Chondrocyte (in vitro differentiated cells): ENCODE measurements at regions not wholly inside any gene's neighbourhood (a gene's known extent, or its start where the extent isn't known, plus 50 kb on each side); places are given as distances from the start of the nearest gene placed in this dataset.

Source experiments
- DNase-seq: peaks from one replicate; pipeline ENCODE4 v3.0.0; 2021; ENCODE audit warnings: mixed read lengths, low spot score
- H3K27ac Mint-ChIP-seq: one replicate; pipeline ENCODE4 v1.8.0; 2021; ENCODE audit warnings: mild to moderate bottlenecking, moderate library complexity, mixed read lengths; ENCODE audit not compliant: unreplicated experiment
- H3K27me3 Mint-ChIP-seq: 2 replicates; pipeline ENCODE4 v1.8.0; 2021; ENCODE audit warnings: low read depth, mixed read lengths
- H3K36me3 Mint-ChIP-seq: 2 replicates; pipeline ENCODE4 v1.8.0; 2021; ENCODE audit warnings: low read depth, mixed read lengths
- H3K4me1 Mint-ChIP-seq: 2 replicates; pipeline ENCODE4 v1.8.0; 2021; ENCODE audit warnings: low read depth, mild to moderate bottlenecking, mixed read lengths
- H3K4me3 Mint-ChIP-seq: one replicate; pipeline ENCODE4 v1.8.0; 2021; ENCODE audit warnings: mild to moderate bottlenecking, moderate library complexity, mixed read lengths; ENCODE audit not compliant: unreplicated experiment
- H3K9me3 Mint-ChIP-seq: 2 replicates; pipeline ENCODE4 v1.8.0; 2021; ENCODE audit warnings: low read depth, mixed read lengths
- CTCF ChIP-seq: fragments of 200-600 bp; sonication (generic); IDR thresholded peaks from 2 replicates; pipeline ENCODE4 v1.5.0; 2021; ENCODE audit warnings: antibody characterized with exemption, mild to moderate bottlenecking, moderate library complexity

DNA sequence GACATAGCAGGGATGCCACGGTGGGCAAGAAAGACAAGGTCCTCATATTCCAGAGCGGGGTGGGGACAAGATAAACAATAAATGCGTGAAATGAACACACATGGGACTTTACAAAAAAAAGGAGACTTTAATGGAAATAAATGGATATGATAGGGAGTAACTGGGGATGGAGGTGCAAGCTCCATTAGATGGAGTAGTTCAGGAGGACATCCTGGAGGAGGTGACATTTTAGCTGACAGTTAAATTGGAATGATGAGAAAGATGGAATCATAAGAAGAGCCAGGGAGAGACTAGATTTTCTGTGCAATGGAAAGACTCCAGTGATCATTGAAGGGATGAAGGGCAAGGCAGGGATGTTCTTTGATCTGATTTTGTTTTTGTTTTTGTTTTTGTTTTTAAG is 83.6 kb upstream of the MYL10 start:
- Mint-ChIP-seq H3K4me3 (no peak overlapping the region), H3K27me3 (peaks cover 7% of the 10 kb centered on the region), H3K4me1 (no peaks in the 10 kb centered on the region), H3K27ac (no peak overlapping the region), H3K9me3 (no peaks in the 10 kb centered on the region), H3K36me3 (no peaks in the 10 kb centered on the region)
- no peak for DNase-seq
- no peak for TF ChIP-seq CTCF

DNA sequence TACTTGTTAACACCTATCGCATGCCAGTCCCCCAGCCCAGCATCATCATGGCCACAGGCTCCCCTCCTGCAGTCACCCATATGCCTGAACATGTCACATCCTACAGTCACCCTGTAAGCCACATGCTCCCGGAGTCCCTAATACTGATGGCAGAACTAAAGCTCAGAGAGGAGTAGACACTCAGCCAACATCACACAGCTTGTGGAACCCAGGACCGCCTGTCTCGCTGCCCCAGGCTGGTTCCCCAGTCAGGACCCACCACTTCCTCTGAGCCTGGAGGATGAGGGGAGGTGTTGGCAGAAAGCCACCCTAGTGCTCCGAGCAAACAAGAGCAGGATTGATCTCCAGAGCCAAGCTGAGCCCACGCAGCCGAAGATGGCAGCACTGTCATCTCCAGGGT is 85.0 kb upstream of the MYL10 start:
- no peaks in the 10 kb centered on the region for H3K36me3 Mint-ChIP-seq
- H3K4me1 Mint-ChIP-seq, result no peaks in the 10 kb centered on the region
- no peaks in the 10 kb centered on the region for H3K9me3 Mint-ChIP-seq
- no peak for DNase-seq
- no peak overlapping the region for H3K4me3 Mint-ChIP-seq
- peaks cover 7% of the 10 kb centered on the region for H3K27me3 Mint-ChIP-seq
- TF ChIP-seq CTCF, result no peak
- no peak overlapping the region for H3K27ac Mint-ChIP-seq

GRCh38 chr7:101717628-101718357 is 88.7 kb upstream of the MYL10 start:
- TF ChIP-seq CTCF, result no peak
- Mint-ChIP-seq H3K4me1 (no peaks in the 10 kb centered on the region), H3K9me3 (no peaks in the 10 kb centered on the region), H3K36me3 (no peaks in the 10 kb centered on the region), H3K4me3 (no peak overlapping the region), H3K27me3 (peaks cover 1% of the 10 kb centered on the region), H3K27ac (no peak overlapping the region)
- no peak for DNase-seq

- Mint-ChIP-seq H3K36me3 (peaks cover 2% of the 10 kb centered on the region), H3K27me3 (peaks cover 1% of the 10 kb centered on the region), H3K27ac (no peak overlapping the region), H3K4me3 (no peak overlapping the region), H3K9me3 (peaks cover 3% of the 10 kb centered on the region), H3K4me1 (no peaks in the 10 kb centered on the region)
- DNase-seq, result no peak
- TF ChIP-seq CTCF, result no peak
Measured at GRCh38 chr7:101718363-101719122, 89.4 kb upstream of the MYL10 start.

GRCh38 chr7:101719123-101719470 is 90.0 kb upstream of the MYL10 start:
- Mint-ChIP-seq H3K27ac (no peak overlapping the region), H3K4me3 (no peak overlapping the region), H3K27me3 (no peaks in the 10 kb centered on the region), H3K36me3 (peaks cover 4% of the 10 kb centered on the region), H3K4me1 (no peaks in the 10 kb centered on the region), H3K9me3 (peaks cover 6% of the 10 kb centered on the region)
- TF ChIP-seq CTCF, result no peak
- DNase-seq, result no peak
